HUES48 (cell line): ENCODE measurements at regions not wholly inside any gene's neighbourhood (a gene's known extent, or its start where the extent isn't known, plus 50 kb on each side); places are given as distances from the start of the nearest gene placed in this dataset.

Experiments used
- H3K27ac ChIP-seq: one replicate; pipeline ENCODE4 v1.7.0; 2013; ENCODE audit warnings: low read depth, low read length, inconsistent platforms
- H3K27me3 ChIP-seq: 2 replicates; pipeline ENCODE4 v1.6.1; 2013; ENCODE audit warnings: mild to moderate bottlenecking, low read length; ENCODE audit not compliant: control insufficient read depth, insufficient read depth
- H3K36me3 ChIP-seq: 2 replicates; pipeline ENCODE4 v1.6.1; 2013; ENCODE audit warnings: low read length; ENCODE audit not compliant: control insufficient read depth, insufficient read depth
- H3K4me1 ChIP-seq: 2 replicates; pipeline ENCODE4 v1.6.1; 2013; ENCODE audit warnings: mild to moderate bottlenecking, low read length; ENCODE audit not compliant: control insufficient read depth, insufficient read depth
- H3K4me3 ChIP-seq: 2 replicates; pipeline ENCODE4 v1.5.1; 2013; ENCODE audit warnings: mild to moderate bottlenecking, low read depth, low read length
- H3K9ac ChIP-seq: 2 replicates; pipeline ENCODE4 v1.6.1; 2013; ENCODE audit warnings: mild to moderate bottlenecking, low read depth, low read length, moderate library complexity
- H3K9me3 ChIP-seq: 2 replicates; pipeline ENCODE4 v1.6.1; 2013; ENCODE audit warnings: low read length; ENCODE audit not compliant: control insufficient read depth, insufficient read depth

- H3K36me3 ChIP-seq: no peaks in the 10 kb centered on the region
- H3K4me3 ChIP-seq: no peak overlapping the region
- H3K27me3 ChIP-seq: no peaks in the 10 kb centered on the region
- H3K27ac ChIP-seq: no peak overlapping the region
- no peaks in the 10 kb centered on the region for H3K4me1 ChIP-seq
- peaks cover 25% of the 10 kb centered on the region for H3K9me3 ChIP-seq
- no peak overlapping the region for H3K9ac ChIP-seq
Observed at GRCh38 chr14:37948266-37948665, 259.4 kb upstream of the SSTR1 start.

GRCh38 chr14:37968664-37969240, 239.0 kb upstream of the SSTR1 start:
- Histone ChIP-seq H3K36me3 (no peaks in the 10 kb centered on the region), H3K27me3 (no peaks in the 10 kb centered on the region), H3K4me3 (no peak overlapping the region), H3K4me1 (no peaks in the 10 kb centered on the region; the same call in 1 of the 2 replicates), H3K9me3 (no peaks in the 10 kb centered on the region), H3K9ac (no peak overlapping the region), H3K27ac (no peak overlapping the region)

- Histone ChIP-seq H3K27ac (no peak overlapping the region), H3K36me3 (no peaks in the 10 kb centered on the region), H3K9ac (no peak overlapping the region), H3K27me3 (no peaks in the 10 kb centered on the region), H3K4me1 (no peaks in the 10 kb centered on the region; the same call in 1 of the 2 replicates), H3K4me3 (no peak overlapping the region), H3K9me3 (no peaks in the 10 kb centered on the region)
Observed at GRCh38 chr14:37969511-37969979, 238.2 kb upstream of the SSTR1 start.

- no peak overlapping the region for H3K27ac ChIP-seq
- H3K4me1 ChIP-seq: no peaks in the 10 kb centered on the region; the same call in 1 of the 2 replicates
- no peaks in the 10 kb centered on the region for H3K36me3 ChIP-seq
- H3K9ac ChIP-seq: no peak overlapping the region
- no peaks in the 10 kb centered on the region for H3K9me3 ChIP-seq
- H3K4me3 ChIP-seq: no peak overlapping the region
- no peaks in the 10 kb centered on the region for H3K27me3 ChIP-seq
Observed at GRCh38 chr14:37970696-37971095, 237.0 kb upstream of the SSTR1 start.

GRCh38 chr14:37972941-37973887, 234.5 kb upstream of the SSTR1 start:
- Histone ChIP-seq H3K9ac (no peak overlapping the region), H3K4me3 (no peak overlapping the region), H3K9me3 (no peaks in the 10 kb centered on the region), H3K36me3 (no peaks in the 10 kb centered on the region), H3K27me3 (no peaks in the 10 kb centered on the region), H3K27ac (no peak overlapping the region), H3K4me1 (no peaks in the 10 kb centered on the region; the same call in 1 of the 2 replicates)

- no peaks in the 10 kb centered on the region for H3K27me3 ChIP-seq
Observed at GRCh38 chr14:37974421-37974820, 233.3 kb upstream of the SSTR1 start.

GRCh38 chr14:37977481-37977880, 230.2 kb upstream of the SSTR1 start:
- Histone ChIP-seq H3K9ac (no peak overlapping the region), H3K4me3 (no peak overlapping the region), H3K9me3 (peaks cover 12% of the 10 kb centered on the region), H3K36me3 (no peaks in the 10 kb centered on the region), H3K27me3 (no peaks in the 10 kb centered on the region), H3K27ac (no peak overlapping the region), H3K4me1 (no peaks in the 10 kb centered on the region)

More at GRCh38 chr14:37974421-37974820, 233.3 kb upstream of the SSTR1 start:
- Histone ChIP-seq H3K9me3 (no peaks in the 10 kb centered on the region), H3K36me3 (no peaks in the 10 kb centered on the region), H3K9ac (no peak overlapping the region), H3K27ac (no peak overlapping the region), H3K4me1 (no peaks in the 10 kb centered on the region; the same call in 1 of the 2 replicates), H3K4me3 (no peak overlapping the region)

- Histone ChIP-seq H3K36me3 (no peaks in the 10 kb centered on the region), H3K9me3 (peaks cover 6% of the 10 kb centered on the region), H3K4me1 (peaks cover 14% of the 10 kb centered on the region), H3K9ac (no peak overlapping the region), H3K4me3 (no peak overlapping the region), H3K27me3 (no peaks in the 10 kb centered on the region), H3K27ac (no peak overlapping the region)
Observed at GRCh38 chr14:37985826-37986470, 221.8 kb upstream of the SSTR1 start.

GRCh38 chr14:37988472-37988871, 219.2 kb upstream of the SSTR1 start:
- Histone ChIP-seq H3K27me3 (no peaks in the 10 kb centered on the region), H3K9ac (no peak overlapping the region), H3K36me3 (no peaks in the 10 kb centered on the region), H3K4me1 (peaks cover 29% of the 10 kb centered on the region), H3K27ac (no peak overlapping the region), H3K4me3 (no peak overlapping the region), H3K9me3 (no peaks in the 10 kb centered on the region)

GRCh38 chr14:37991027-37991426, 216.7 kb upstream of the SSTR1 start:
- Histone ChIP-seq H3K4me1 (peaks cover 41% of the 10 kb centered on the region), H3K36me3 (no peaks in the 10 kb centered on the region), H3K27me3 (no peaks in the 10 kb centered on the region), H3K9me3 (no peaks in the 10 kb centered on the region), H3K9ac (no peak overlapping the region), H3K4me3 (no peak overlapping the region), H3K27ac (no peak overlapping the region)
